Mammary epithelial cell (primary cell): ENCODE measurements at regions not wholly inside any gene's neighbourhood (a gene's known extent, or its start where the extent isn't known, plus 50 kb on each side); places are given as distances from the start of the nearest gene placed in this dataset.

Source experiments
- EZH2 ChIP-seq: IDR thresholded peaks from 2 replicates; pipeline ENCODE4 v1.6.1; 2012; ENCODE audit warnings: low read length, inconsistent platforms, borderline replicate concordance
- TF ChIP-seq, protein P1 (sequence below), 2 donors: IDR thresholded peaks in 1 of 2; conservative IDR thresholded peaks in 1 of 2; 2 replicates each; pipeline ENCODE4 v1.5.1; 2011 to 2012; ENCODE audit warnings: inconsistent platforms in 2 of 2, low read length in 2 of 2, mild to moderate bottlenecking in 2 of 2, control low read depth in 1 of 2, low read depth in 1 of 2; ENCODE audit not compliant: insufficient read depth in 1 of 2; ENCODE audit errors: extremely low read depth in 1 of 2

DNA sequence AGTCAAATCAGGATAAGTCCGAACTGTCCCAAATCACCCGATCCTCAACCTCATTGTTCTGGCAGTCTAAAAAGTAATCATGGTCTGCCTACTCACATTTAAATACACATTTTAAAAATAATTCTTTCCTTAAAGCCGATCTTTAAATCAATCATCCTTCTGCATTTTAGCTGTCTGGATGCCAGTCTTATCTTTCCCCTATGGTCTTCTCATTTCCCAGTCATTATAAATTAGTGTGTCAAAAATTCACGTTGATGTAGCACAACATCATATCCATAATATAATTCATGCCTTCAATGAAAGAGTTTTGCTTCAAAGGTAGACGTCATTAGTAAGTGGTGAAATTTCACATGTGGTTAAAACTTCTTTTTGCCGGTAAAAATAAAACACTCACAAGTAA lies 108.1 kb upstream of the FRG1 start:
- TF ChIP-seq, protein P1, sequence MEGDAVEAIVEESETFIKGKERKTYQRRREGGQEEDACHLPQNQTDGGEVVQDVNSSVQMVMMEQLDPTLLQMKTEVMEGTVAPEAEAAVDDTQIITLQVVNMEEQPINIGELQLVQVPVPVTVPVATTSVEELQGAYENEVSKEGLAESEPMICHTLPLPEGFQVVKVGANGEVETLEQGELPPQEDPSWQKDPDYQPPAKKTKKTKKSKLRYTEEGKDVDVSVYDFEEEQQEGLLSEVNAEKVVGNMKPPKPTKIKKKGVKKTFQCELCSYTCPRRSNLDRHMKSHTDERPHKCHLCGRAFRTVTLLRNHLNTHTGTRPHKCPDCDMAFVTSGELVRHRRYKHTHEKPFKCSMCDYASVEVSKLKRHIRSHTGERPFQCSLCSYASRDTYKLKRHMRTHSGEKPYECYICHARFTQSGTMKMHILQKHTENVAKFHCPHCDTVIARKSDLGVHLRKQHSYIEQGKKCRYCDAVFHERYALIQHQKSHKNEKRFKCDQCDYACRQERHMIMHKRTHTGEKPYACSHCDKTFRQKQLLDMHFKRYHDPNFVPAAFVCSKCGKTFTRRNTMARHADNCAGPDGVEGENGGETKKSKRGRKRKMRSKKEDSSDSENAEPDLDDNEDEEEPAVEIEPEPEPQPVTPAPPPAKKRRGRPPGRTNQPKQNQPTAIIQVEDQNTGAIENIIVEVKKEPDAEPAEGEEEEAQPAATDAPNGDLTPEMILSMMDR (conservative IDR thresholded peaks at IDR 0.05 in 1 of 2, IDR thresholded peaks at IDR 0.05 in 1 of 2; ENCODE audit: extremely low read depth in 1 of 2, insufficient read depth in 1 of 2, low read depth in 1 of 2, low read length in 2 of 2), result no peak
- no peak for TF ChIP-seq EZH2
